ENCODE measurements at regions not wholly inside any gene's neighbourhood (a gene's known extent, or its start where the extent isn't known, plus 50 kb on each side); places are given as distances from the start of the nearest gene placed in this dataset.

DNA sequence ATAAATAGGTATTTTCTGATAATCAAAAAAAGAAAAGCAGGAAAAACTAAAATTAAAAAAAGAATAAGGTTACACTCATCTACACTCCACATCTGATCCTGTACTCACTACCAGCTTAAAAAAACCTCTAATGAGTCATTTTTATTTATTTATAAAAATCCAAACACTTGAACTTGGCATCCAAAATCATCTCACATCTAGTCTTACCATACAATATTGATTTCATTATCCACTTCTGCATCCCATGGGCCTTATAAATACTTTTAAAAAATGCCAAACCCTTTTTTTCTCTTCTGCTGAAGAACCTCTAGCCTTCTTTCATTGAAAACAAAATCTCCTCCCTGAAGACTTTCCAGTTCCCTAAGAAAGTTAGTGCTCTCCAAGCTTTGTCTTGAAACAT lies 109.7 kb downstream of the TMTC3 start:
- Histone ChIP-seq H3K27ac (ENCODE audit: low read length) (no peak overlapping the region), H3K4me2 (ENCODE audit: insufficient read depth, low read length) (no peak overlapping the region), H3K36me3 (ENCODE audit: insufficient read depth, low read length) (no peaks in the 10 kb centered on the region), H3K9ac (ENCODE audit: low read depth, low read length) (no peak overlapping the region), H3K9me3 (ENCODE audit: insufficient read depth, low read length, severe bottlenecking) (no peaks in the 10 kb centered on the region), H3K4me1 (ENCODE audit: insufficient read depth, low read length) (no peaks in the 10 kb centered on the region), H2AFZ (ENCODE audit: low read depth, low read length) (no peak overlapping the region), H3K4me3 (ENCODE audit: low read depth in 1 of 2, low read length in 2 of 2) (no peak overlapping the region), H3K27me3 (ENCODE audit: insufficient read depth, low read length, poor library complexity) (no peaks in the 10 kb centered on the region), H3K79me2 (ENCODE audit: insufficient read depth, low read length) (no peaks in the 10 kb centered on the region), H4K20me1 (ENCODE audit: insufficient read depth, low read length) (no peaks in the 10 kb centered on the region)
- DNase-seq: no peak
- TF ChIP-seq EZH2 (IDR thresholded peaks at IDR 0.05; ENCODE audit: borderline replicate concordance, low read depth, low read length, severe bottlenecking): no peak
- TF ChIP-seq, protein P1, sequence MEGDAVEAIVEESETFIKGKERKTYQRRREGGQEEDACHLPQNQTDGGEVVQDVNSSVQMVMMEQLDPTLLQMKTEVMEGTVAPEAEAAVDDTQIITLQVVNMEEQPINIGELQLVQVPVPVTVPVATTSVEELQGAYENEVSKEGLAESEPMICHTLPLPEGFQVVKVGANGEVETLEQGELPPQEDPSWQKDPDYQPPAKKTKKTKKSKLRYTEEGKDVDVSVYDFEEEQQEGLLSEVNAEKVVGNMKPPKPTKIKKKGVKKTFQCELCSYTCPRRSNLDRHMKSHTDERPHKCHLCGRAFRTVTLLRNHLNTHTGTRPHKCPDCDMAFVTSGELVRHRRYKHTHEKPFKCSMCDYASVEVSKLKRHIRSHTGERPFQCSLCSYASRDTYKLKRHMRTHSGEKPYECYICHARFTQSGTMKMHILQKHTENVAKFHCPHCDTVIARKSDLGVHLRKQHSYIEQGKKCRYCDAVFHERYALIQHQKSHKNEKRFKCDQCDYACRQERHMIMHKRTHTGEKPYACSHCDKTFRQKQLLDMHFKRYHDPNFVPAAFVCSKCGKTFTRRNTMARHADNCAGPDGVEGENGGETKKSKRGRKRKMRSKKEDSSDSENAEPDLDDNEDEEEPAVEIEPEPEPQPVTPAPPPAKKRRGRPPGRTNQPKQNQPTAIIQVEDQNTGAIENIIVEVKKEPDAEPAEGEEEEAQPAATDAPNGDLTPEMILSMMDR (IDR thresholded peaks at IDR 0.05; ENCODE audit: borderline replicate concordance, extremely low read depth, low read length, poor library complexity, severe bottlenecking): no peak
- ATAC-seq (ENCODE audit: insufficient read depth, low read depth): no peak

DNA sequence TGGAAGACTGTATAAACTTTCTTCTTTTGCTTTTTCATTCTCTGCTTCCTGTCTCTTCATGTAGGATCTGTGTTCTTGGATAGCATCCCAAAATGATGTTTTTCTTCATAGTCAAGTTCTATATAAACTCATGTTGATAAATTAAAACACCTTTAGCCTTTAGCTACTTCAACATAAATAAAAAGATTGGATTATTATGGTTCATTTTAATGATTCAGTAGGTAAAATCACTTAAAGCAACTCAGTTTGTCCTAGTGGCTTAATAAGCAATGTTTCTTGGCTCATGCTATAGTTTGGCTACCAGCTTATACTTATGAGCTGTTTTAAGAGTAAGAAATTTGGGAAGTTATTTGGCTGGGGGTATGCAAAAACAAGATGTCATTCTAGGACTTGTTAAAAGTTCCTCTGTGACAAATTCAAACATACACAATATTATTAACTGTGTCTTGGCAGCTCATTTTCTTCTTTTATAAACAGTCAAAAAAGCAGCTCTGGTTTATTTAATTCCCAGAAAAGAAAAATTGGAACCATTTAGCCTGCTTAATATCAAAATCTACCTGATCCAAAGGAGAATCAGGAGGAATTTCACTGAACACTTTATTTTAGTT lies 111.4 kb downstream of the TMTC3 start:
- H3K79me2 ChIP-seq (ENCODE audit: insufficient read depth, low read length): no peaks in the 10 kb centered on the region
- no peaks in the 10 kb centered on the region for H4K20me1 ChIP-seq (ENCODE audit: insufficient read depth, low read length)
- no peaks in the 10 kb centered on the region for H3K9me3 ChIP-seq (ENCODE audit: insufficient read depth, low read length, severe bottlenecking)
- no peak for DNase-seq
- H3K27ac ChIP-seq (ENCODE audit: low read length): no peak overlapping the region
- H3K4me1 ChIP-seq (ENCODE audit: insufficient read depth, low read length): no peaks in the 10 kb centered on the region
- no peak for ATAC-seq (ENCODE audit: insufficient read depth, low read depth)
- H3K36me3 ChIP-seq (ENCODE audit: insufficient read depth, low read length): no peaks in the 10 kb centered on the region
- no peak overlapping the region for H3K4me3 ChIP-seq (ENCODE audit: low read depth in 1 of 2, low read length in 2 of 2)
- TF ChIP-seq EZH2 (IDR thresholded peaks at IDR 0.05; ENCODE audit: borderline replicate concordance, low read depth, low read length, severe bottlenecking): no peak
- TF ChIP-seq, protein P1 (IDR thresholded peaks at IDR 0.05; ENCODE audit: borderline replicate concordance, extremely low read depth, low read length, poor library complexity, severe bottlenecking): no peak
- no peak overlapping the region for H3K9ac ChIP-seq (ENCODE audit: low read depth, low read length)
- no peak overlapping the region for H3K4me2 ChIP-seq (ENCODE audit: insufficient read depth, low read length)
- H3K27me3 ChIP-seq (ENCODE audit: insufficient read depth, low read length, poor library complexity): no peaks in the 10 kb centered on the region
- H2AFZ ChIP-seq (ENCODE audit: low read depth, low read length): no peak overlapping the region

DNA sequence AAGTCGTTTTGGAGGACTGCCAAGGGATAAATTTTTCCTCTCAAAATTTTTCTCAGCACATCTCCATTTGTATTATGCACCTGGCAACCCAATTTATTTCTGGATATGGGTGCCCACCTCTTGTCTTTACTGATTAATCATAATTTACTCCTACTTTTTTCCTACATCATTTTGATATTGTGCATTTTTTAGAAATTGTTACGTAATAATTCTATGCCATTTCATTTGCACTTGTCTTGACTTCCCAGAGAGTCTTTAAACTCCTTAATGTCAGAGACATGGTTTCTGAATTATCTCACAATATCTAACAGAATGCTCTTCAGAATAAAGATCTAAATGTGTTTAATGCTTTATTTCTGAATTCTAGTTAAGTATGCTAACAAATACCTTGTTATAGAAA lies 113.1 kb downstream of the TMTC3 start:
- TF ChIP-seq, protein P1 (IDR thresholded peaks at IDR 0.05; ENCODE audit: borderline replicate concordance, extremely low read depth, low read length, poor library complexity, severe bottlenecking): no peak
- no peak for TF ChIP-seq EZH2 (IDR thresholded peaks at IDR 0.05; ENCODE audit: borderline replicate concordance, low read depth, low read length, severe bottlenecking)
- Histone ChIP-seq H3K27me3 (ENCODE audit: insufficient read depth, low read length, poor library complexity) (no peaks in the 10 kb centered on the region), H3K9ac (ENCODE audit: low read depth, low read length) (no peak overlapping the region), H3K79me2 (ENCODE audit: insufficient read depth, low read length) (no peaks in the 10 kb centered on the region), H3K9me3 (ENCODE audit: insufficient read depth, low read length, severe bottlenecking) (no peaks in the 10 kb centered on the region), H3K36me3 (ENCODE audit: insufficient read depth, low read length) (no peaks in the 10 kb centered on the region), H3K4me2 (ENCODE audit: insufficient read depth, low read length) (no peak overlapping the region), H3K4me1 (ENCODE audit: insufficient read depth, low read length) (no peaks in the 10 kb centered on the region), H3K4me3 (ENCODE audit: low read depth in 1 of 2, low read length in 2 of 2) (no peak overlapping the region), H4K20me1 (ENCODE audit: insufficient read depth, low read length) (no peaks in the 10 kb centered on the region), H2AFZ (ENCODE audit: low read depth, low read length) (no peak overlapping the region), H3K27ac (ENCODE audit: low read length) (no peak overlapping the region)
- ATAC-seq (ENCODE audit: insufficient read depth, low read depth) (no peak), DNase-seq (no peak)

Measured in DND-41 (cell line).